ENCODE measurements at regions not wholly inside any gene's neighbourhood (a gene's known extent, or its start where the extent isn't known, plus 50 kb on each side); places are given as distances from the start of the nearest gene placed in this dataset.

DNA sequence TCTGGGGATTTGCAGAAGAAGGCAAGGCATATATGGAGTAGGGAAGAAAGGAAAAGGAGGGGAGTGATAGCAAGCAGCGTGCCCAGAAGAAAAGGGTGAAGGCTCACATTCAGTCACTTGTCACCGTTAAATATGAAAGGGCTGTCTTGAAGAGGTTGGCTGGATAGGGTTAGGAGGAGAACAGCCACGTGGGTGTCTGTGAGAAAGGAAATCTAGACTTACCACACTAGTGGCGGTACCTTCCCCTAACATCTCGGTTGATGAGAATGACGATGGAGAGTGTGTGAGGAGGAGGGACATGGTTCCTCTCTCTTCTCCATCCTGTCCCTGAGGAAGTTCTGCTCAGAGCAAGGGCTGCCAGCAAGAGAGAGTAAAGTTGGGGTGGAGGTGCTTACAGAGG lies 74.3 kb upstream of the CCN6 start:
- FAIRE-seq = no peak
- no peak for DNase-seq (ENCODE audit: insufficient read length)
- TF ChIP-seq TAF1 (IDR thresholded peaks at IDR 0.05; ENCODE audit: borderline replicate concordance, low read depth, low read length) (no peak), POLR2AphosphoS5 (IDR thresholded peaks at IDR 0.05; ENCODE audit: low read depth, low read length) (no peak), POLR2A (IDR thresholded peaks at IDR 0.05; ENCODE audit: low read depth, low read length) (no peak)

DNA sequence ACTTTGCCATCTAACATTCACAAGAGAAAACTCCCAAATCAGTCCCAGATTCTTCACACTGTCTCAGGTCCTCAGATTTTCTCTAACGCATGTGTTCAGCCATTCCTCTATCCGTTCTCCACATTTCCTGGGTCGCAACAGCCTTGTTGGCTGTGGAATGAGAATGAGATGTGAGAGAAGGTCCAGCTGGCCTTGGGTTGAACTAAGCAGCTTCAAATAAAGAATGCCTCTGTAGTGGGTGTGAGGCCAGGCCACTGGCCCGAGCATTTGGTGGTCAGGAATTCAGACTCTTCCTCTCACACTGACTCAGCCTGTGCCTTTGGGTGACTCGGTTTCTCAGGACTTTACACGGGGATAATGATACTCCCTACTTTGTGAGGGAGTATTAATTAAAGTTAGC lies 73.8 kb upstream of the CCN6 start:
- FAIRE-seq (no peak), DNase-seq (ENCODE audit: insufficient read length) (no peak)
- no peak for TF ChIP-seq POLR2AphosphoS5 (IDR thresholded peaks at IDR 0.05; ENCODE audit: low read depth, low read length)
- TF ChIP-seq TAF1 (IDR thresholded peaks at IDR 0.05; ENCODE audit: borderline replicate concordance, low read depth, low read length) = no peak
- no peak for TF ChIP-seq POLR2A (IDR thresholded peaks at IDR 0.05; ENCODE audit: low read depth, low read length)

DNA sequence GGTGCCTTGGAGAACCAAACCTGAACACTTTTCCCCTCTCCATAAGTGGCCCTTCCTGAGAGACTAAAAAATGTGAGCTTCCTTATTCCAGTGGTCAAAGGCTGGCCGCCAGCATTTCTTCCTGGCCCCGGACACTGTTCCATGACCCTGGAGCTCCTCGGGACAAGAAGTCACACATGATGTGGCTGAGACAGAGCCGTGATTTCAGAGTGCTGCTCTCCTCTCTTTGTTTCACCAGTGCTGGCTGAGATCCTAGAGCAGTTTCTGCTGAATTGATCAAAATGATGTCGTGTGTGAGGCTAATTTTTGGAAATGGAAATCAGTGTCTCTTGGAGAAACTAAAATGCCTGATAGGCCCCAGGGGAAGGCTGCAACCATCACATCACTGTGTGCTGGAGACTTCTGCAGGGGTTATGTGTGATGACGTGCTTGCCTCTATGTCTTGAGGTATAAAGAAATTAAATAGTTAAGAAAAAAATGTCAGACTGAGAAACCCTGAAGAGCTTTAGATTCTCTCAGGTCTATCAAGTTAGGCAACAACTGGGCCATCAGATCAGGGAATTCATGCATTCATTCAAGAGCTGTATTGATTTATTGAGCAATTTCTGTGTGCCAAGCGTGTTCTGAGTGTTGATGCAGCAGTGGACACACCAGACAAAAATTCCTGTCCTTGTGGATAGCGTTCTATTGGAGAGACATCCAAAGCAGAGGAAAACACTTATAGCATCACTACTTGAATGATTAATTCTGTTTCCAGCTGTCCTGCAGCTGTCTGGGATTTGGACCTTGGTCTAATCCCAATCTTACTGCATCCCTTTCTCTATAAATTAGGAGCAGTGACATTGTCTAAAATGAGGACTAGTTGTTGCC lies 72.7 kb upstream of the CCN6 start:
- TF ChIP-seq TAF1 (IDR thresholded peaks at IDR 0.05; ENCODE audit: borderline replicate concordance, low read depth, low read length) (no peak), POLR2AphosphoS5 (IDR thresholded peaks at IDR 0.05; ENCODE audit: low read depth, low read length) (no peak), POLR2A (IDR thresholded peaks at IDR 0.05; ENCODE audit: low read depth, low read length) (no peak)
- DNase-seq (ENCODE audit: insufficient read length) (no peak), FAIRE-seq (no peak)

DNA sequence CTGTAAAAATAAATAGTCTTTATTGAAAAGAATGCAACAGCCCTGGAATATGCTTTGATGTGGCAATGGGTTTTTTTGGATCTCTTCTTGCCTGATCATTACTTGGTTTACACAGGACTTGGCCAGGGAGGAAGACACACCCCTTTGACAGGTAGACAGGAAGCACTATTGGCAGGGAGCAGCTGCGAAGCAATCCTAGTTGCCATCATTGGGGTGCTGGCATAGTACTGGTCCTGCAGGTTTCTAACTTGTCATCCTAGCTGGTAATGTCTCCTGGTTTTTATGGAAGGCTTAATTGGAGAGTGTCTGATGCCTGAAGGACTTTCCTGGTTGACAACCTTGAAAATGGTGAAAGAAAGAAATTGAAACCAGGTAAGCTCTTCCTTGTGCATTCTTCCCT lies 71.2 kb upstream of the CCN6 start:
- FAIRE-seq (no peak), DNase-seq (ENCODE audit: insufficient read length) (no peak)
- no peak for TF ChIP-seq TAF1 (IDR thresholded peaks at IDR 0.05; ENCODE audit: borderline replicate concordance, low read depth, low read length)
- no peak for TF ChIP-seq POLR2A (IDR thresholded peaks at IDR 0.05; ENCODE audit: low read depth, low read length)
- no peak for TF ChIP-seq POLR2AphosphoS5 (IDR thresholded peaks at IDR 0.05; ENCODE audit: low read depth, low read length)

DNA sequence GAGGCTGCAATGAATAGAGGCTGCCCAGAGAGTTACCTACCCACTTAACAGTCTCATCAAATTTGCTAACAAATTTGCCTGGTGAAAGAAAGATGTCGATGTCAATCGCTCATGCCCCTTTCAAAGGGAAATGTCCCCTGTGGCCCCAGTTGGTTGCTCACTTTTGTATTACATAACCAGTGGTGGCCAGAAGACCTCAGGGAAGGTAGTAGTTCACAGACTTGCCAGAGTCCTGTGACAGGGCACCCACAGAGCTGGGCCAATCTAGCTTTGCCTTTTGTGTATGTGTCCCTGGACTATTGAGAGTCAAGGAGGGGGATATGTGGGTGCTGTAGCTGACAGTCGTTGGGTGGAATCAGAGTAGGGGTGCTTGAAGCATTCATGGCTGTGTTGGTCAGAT lies 70.7 kb upstream of the CCN6 start:
- TF ChIP-seq TAF1 (IDR thresholded peaks at IDR 0.05; ENCODE audit: borderline replicate concordance, low read depth, low read length) (no peak), POLR2A (IDR thresholded peaks at IDR 0.05; ENCODE audit: low read depth, low read length) (no peak), POLR2AphosphoS5 (IDR thresholded peaks at IDR 0.05; ENCODE audit: low read depth, low read length) (no peak)
- no peak for FAIRE-seq

DNA sequence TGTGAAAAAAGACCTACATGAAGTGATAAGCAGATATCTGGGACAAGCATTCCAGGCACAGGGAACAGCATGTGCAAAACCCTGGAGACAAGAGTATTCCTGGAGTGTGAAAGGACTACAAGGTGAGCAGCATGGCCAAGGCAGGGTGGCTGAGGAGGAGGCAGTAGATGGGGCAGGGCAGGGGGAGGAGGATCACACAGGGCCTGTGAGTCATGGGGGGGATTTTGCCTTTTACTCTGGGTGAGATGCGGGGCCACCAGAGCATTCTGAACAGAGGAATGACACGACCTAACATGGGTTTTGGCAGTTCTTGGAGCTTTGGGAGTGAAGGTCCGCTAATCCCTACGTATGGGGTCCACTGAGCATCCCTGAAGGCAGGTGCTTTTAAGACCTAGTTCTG lies 69.8 kb upstream of the CCN6 start:
- DNase-seq (ENCODE audit: insufficient read length) (no peak), FAIRE-seq (no peak)
- no peak for TF ChIP-seq POLR2AphosphoS5 (IDR thresholded peaks at IDR 0.05; ENCODE audit: low read depth, low read length)
- TF ChIP-seq TAF1 (IDR thresholded peaks at IDR 0.05; ENCODE audit: borderline replicate concordance, low read depth, low read length) = no peak
- no peak for TF ChIP-seq POLR2A (IDR thresholded peaks at IDR 0.05; ENCODE audit: low read depth, low read length)

More for the DNA sequence above, 70.7 kb upstream of the CCN6 start:
- DNase-seq (ENCODE audit: insufficient read length) = no peak

DNA sequence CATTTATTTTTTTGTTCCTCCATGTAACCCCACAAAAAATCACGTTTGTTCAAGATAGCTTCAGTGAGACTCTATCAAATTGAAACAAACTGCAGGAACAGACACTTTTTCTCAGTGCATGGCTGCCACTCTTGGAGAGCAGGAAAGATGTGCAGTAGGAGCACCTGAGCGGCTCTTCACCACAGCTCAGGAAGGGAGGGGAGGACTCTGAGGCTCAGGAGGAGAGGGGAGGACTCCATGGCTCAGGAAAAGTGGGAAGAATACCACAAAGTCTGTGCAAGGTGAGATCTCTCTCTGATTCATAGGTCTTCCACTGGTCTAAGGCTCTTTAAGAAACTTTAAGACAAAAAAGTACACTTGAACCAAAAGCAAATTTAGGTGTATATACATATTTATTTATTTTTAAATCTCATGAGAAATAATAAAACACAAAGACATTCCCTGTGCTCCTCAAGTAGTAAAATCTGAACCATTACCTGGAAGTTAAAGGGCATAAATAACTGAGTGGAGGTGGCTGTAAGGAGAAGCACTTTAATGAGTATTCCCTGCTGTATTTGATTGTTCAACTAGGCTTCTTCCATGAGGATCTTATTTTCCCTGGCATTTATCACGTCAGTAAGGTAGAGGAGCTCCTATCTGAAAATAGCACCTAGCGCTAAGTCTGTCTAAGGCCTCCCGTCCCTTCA lies 69.2 kb upstream of the CCN6 start:
- FAIRE-seq (no peak), DNase-seq (ENCODE audit: insufficient read length) (no peak)
- no peak for TF ChIP-seq TAF1 (IDR thresholded peaks at IDR 0.05; ENCODE audit: borderline replicate concordance, low read depth, low read length)
- TF ChIP-seq POLR2AphosphoS5 (IDR thresholded peaks at IDR 0.05; ENCODE audit: low read depth, low read length) = no peak
- TF ChIP-seq POLR2A (IDR thresholded peaks at IDR 0.05; ENCODE audit: low read depth, low read length) = no peak

DNA sequence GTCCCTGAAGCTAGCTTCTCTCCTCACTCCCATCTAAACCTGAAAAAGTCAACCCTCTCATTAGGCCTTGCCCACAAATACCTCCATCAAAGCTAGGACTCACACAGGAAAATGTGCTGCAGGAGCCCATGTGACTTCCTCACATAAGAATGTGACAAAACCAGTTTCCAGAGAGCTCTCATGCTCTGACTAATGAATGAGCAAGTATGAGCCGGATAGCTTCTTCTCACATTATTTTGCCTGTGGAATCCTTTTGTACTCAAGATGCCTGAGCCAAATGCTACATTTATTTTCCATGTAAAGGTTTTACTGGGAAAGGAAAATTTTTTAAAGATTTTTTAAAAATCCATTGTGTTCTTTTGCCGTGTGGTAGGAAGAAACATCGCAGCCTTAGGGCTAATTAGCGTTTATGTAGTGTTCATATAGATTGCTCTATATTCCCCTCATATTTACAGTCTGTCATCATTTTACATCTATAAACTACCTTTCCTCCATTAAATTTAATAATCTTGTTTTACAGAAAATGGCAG lies 68.6 kb upstream of the CCN6 start:
- TF ChIP-seq TAF1 (IDR thresholded peaks at IDR 0.05; ENCODE audit: borderline replicate concordance, low read depth, low read length) = no peak
- TF ChIP-seq POLR2A (IDR thresholded peaks at IDR 0.05; ENCODE audit: low read depth, low read length) = no peak
- no peak for TF ChIP-seq POLR2AphosphoS5 (IDR thresholded peaks at IDR 0.05; ENCODE audit: low read depth, low read length)
- FAIRE-seq (no peak), DNase-seq (ENCODE audit: insufficient read length) (no peak)

DNA sequence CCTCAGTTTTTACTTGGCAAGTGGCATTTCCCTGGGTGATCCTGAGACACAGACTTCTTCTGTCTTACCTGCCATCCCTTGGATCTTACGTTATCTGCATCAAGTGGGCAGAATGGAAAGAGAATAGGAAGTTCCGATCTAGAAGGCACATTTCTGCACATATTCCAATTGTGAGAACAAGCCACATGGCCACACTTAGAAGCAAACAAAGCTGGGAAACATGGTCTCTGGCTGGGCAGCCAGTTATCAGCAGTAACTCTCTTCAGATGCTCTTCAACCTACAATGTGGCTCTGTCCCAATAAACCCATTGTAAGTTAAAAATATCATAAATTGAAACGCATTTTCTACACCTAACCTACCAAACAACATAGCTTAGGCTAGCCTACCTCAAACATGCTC lies 67.3 kb upstream of the CCN6 start:
- DNase-seq (ENCODE audit: insufficient read length) = no peak
- TF ChIP-seq POLR2A (IDR thresholded peaks at IDR 0.05; ENCODE audit: low read depth, low read length) = no peak
- no peak for TF ChIP-seq POLR2AphosphoS5 (IDR thresholded peaks at IDR 0.05; ENCODE audit: low read depth, low read length)
- no peak for TF ChIP-seq TAF1 (IDR thresholded peaks at IDR 0.05; ENCODE audit: borderline replicate concordance, low read depth, low read length)
- no peak for FAIRE-seq

DNA sequence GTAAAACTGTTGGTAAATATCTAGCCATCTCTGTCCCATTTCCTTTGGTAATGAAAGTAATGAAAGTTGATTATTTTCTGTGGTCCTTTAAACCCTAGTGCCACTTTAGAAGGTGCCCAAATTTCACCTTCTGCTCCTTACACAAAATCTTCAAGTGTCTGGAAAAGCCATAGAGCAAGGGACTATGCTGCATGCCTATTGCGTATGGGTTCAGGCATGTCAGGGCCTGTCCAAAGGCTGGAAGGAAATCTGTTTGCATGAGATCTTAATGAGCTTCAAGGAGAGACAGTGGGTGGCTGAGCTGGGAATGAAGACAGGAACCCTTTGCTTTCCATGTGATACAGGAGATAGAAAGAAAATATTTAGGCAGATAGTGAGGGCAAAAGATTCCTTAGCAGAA lies 66.6 kb upstream of the CCN6 start:
- DNase-seq (ENCODE audit: insufficient read length) (no peak), FAIRE-seq (no peak)
- TF ChIP-seq TAF1 (IDR thresholded peaks at IDR 0.05; ENCODE audit: borderline replicate concordance, low read depth, low read length) (no peak), POLR2A (IDR thresholded peaks at IDR 0.05; ENCODE audit: low read depth, low read length) (no peak), POLR2AphosphoS5 (IDR thresholded peaks at IDR 0.05; ENCODE audit: low read depth, low read length) (no peak)

DNA sequence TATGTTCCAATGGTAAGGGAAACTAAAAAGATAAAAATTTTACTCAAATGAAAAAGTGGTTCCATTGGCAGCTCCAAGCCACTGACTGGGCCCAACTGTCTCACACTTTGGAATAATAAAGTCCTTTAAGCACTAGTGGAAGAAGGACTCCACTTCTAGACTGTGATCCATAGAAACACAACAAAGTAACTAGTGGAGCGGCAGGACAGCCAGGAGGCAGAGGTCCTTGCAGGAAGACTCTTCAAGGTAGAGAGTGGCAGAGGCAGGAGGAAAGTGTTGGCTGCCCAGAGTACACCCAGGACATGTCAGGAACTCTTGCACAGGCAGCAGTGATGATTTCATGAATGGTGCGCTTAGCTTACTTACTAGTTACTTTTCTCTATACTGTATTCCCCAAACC lies 65.0 kb upstream of the CCN6 start:
- TF ChIP-seq POLR2AphosphoS5 (IDR thresholded peaks at IDR 0.05; ENCODE audit: low read depth, low read length) (no peak), TAF1 (IDR thresholded peaks at IDR 0.05; ENCODE audit: borderline replicate concordance, low read depth, low read length) (no peak), POLR2A (IDR thresholded peaks at IDR 0.05; ENCODE audit: low read depth, low read length) (no peak)
- FAIRE-seq (no peak), DNase-seq (ENCODE audit: insufficient read length) (no peak)

Data from GM12892 (cell line).